ENCODE measurements at regions not wholly inside any gene's neighbourhood (a gene's known extent, or its start where the extent isn't known, plus 50 kb on each side); places are given as distances from the start of the nearest gene placed in this dataset.

DNA sequence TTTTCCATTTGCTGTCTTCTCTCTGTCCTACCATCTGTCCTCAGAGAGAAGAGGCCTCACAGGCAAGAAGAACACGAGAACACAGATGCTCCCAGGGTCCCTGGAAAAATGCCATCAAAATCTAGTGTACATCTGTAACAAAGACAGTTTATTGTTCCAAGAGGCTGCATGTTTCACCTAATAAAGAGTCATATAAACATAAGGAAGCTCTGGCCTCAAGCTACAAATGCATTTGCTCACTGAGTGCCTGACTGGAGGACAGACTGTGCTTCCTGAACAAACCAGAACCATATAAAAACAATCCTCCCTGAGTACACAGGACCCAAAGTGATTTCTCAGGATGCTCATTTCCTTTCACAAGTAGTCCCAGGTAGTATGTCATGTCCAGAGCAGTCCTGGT is 76.3 kb upstream of the SLC44A3 start:
- TF ChIP-seq, protein P1, sequence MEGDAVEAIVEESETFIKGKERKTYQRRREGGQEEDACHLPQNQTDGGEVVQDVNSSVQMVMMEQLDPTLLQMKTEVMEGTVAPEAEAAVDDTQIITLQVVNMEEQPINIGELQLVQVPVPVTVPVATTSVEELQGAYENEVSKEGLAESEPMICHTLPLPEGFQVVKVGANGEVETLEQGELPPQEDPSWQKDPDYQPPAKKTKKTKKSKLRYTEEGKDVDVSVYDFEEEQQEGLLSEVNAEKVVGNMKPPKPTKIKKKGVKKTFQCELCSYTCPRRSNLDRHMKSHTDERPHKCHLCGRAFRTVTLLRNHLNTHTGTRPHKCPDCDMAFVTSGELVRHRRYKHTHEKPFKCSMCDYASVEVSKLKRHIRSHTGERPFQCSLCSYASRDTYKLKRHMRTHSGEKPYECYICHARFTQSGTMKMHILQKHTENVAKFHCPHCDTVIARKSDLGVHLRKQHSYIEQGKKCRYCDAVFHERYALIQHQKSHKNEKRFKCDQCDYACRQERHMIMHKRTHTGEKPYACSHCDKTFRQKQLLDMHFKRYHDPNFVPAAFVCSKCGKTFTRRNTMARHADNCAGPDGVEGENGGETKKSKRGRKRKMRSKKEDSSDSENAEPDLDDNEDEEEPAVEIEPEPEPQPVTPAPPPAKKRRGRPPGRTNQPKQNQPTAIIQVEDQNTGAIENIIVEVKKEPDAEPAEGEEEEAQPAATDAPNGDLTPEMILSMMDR (IDR thresholded peaks at IDR 0.05; ENCODE audit: insufficient read depth, low read length, severe bottlenecking): no peak
- H3K4me3 ChIP-seq (ENCODE audit: low read depth, low read length): no peak overlapping the region
- H3K36me3 ChIP-seq (ENCODE audit: control insufficient read depth, insufficient read depth, low read length): no peaks in the 10 kb centered on the region
- DNase-seq (ENCODE audit: low read depth) (no peak), FAIRE-seq (peak; percentile 88)
- H3K27me3 ChIP-seq (ENCODE audit: control insufficient read depth, insufficient read depth, low read length): no peaks in the 10 kb centered on the region

DNA sequence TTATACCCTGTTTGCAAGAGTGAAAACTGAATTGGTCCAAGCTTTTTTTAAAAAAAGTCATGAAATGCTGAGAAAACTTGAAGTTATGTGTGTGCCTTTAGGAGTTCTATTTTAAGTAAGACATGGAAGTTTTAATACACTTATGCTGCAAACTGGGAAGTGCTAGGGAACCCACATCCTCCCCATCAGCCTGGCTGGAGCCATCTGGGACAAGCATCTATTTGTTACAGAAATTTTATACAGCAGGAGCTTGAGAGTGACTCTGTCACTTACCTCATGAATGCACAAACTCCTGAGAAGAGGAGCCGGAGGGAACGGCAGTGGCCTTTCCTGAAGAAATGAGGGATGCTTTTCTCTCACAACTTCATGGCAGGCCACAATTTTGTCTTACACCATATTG is 78.2 kb upstream of the SLC44A3 start:
- H3K4me3 ChIP-seq (ENCODE audit: low read depth, low read length): no peak overlapping the region
- TF ChIP-seq, protein P1 (IDR thresholded peaks at IDR 0.05; ENCODE audit: insufficient read depth, low read length, severe bottlenecking): no peak
- H3K36me3 ChIP-seq (ENCODE audit: control insufficient read depth, insufficient read depth, low read length): no peaks in the 10 kb centered on the region
- no peak for DNase-seq (ENCODE audit: low read depth)
- no peak for FAIRE-seq
- H3K27me3 ChIP-seq (ENCODE audit: control insufficient read depth, insufficient read depth, low read length): no peaks in the 10 kb centered on the region

DNA sequence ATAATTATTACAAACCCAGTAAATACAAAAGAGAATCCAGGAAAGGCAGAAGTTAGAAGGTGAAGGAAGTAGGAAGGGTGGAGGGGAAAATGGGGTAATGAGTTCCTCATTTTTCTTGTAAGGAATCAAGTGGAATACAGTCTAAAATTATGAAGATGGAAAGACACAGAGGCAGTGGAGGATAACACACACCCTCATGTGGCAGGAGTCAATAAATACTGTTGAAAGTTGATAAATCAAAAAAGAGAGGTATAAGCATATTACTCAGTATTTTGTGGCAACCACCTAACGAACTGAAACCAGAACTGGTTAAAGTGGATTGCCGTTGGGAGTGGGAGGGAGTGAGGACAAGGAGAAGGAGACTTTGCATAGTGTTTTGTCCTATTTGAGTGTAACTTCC is 78.6 kb upstream of the SLC44A3 start:
- Histone ChIP-seq H3K4me3 (ENCODE audit: low read depth, low read length) (no peak overlapping the region), H3K27me3 (ENCODE audit: control insufficient read depth, insufficient read depth, low read length) (no peaks in the 10 kb centered on the region), H3K36me3 (ENCODE audit: control insufficient read depth, insufficient read depth, low read length) (no peaks in the 10 kb centered on the region)
- FAIRE-seq: no peak
- DNase-seq (ENCODE audit: low read depth): no peak
- TF ChIP-seq, protein P1 (IDR thresholded peaks at IDR 0.05; ENCODE audit: insufficient read depth, low read length, severe bottlenecking): no peak

DNA sequence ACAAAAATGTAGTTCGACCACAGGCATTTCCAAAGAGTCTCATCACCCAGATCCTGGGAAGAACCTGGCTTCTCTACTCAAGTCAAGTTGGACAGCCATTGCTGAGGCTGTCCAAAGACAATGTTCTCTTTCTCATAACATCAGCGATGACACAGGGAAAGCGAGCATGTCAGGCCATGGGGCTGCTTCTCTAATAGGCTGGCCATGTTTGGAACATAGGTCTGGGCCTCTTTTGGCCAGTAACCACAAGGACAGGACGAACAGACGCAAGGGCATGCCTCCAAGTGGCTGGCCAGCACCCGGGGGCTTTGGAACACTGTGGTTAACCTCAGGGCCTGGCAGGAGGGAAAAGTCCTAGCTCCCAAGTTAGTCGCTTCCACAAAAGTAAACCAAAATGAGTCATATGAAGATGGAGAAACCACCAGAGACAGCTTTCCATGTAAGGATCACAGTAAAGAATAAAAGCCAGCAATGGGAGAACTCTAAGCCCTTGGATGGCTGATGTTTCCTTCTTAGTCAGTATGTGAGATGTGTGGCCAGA is 80.6 kb upstream of the SLC44A3 start:
- TF ChIP-seq, protein P1 (IDR thresholded peaks at IDR 0.05; ENCODE audit: insufficient read depth, low read length, severe bottlenecking): no peak
- FAIRE-seq: no peak
- no peak overlapping the region for H3K4me3 ChIP-seq (ENCODE audit: low read depth, low read length)
- no peaks in the 10 kb centered on the region for H3K36me3 ChIP-seq (ENCODE audit: control insufficient read depth, insufficient read depth, low read length)
- peak; percentile 81 for DNase-seq (ENCODE audit: low read depth)
- no peaks in the 10 kb centered on the region for H3K27me3 ChIP-seq (ENCODE audit: control insufficient read depth, insufficient read depth, low read length)

DNA sequence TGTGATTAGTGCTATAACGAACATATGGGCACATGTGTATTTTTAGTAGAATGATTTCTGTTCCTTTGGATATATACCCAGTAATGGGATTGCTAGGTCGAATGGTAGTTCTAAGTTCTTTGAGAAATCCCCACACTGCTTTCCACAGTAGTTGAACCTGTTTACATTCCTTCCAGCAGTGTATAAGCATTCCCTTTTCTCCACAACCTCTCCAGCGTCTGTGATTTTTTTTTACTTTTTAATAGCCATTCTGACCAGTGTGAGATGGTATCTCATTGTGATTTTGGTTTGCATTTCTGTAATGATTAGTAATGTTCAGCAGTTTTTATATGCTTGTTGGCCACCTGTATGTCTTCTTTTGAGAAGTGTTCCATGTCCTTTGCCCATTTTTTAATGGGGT is 81.8 kb upstream of the SLC44A3 start:
- H3K36me3 ChIP-seq (ENCODE audit: control insufficient read depth, insufficient read depth, low read length): no peaks in the 10 kb centered on the region
- H3K27me3 ChIP-seq (ENCODE audit: control insufficient read depth, insufficient read depth, low read length): no peaks in the 10 kb centered on the region
- no peak overlapping the region for H3K4me3 ChIP-seq (ENCODE audit: low read depth, low read length)
- TF ChIP-seq, protein P1 (IDR thresholded peaks at IDR 0.05; ENCODE audit: insufficient read depth, low read length, severe bottlenecking): no peak
- FAIRE-seq (no peak), DNase-seq (ENCODE audit: low read depth) (no peak)

All from bronchial epithelial cell (primary cell).